Right renal cortex interstitium (tissue), 3 donors: ENCODE measurements at regions not wholly inside any gene's neighbourhood (a gene's known extent, or its start where the extent isn't known, plus 50 kb on each side); places are given as distances from the start of the nearest gene placed in this dataset.
"Not testable (repeated sequence)": the region's sequence is repeated elsewhere in the genome, so short reads cannot be mapped to it uniquely, and the experiment has no call there.

Source experiments
- DNase-seq, 3 donors: peaks; one replicate each; pipeline ENCODE4 v3.0.0-alpha.2; 2013; ENCODE audit warnings: low read depth in 3 of 3, low spot score in 2 of 3

DNA sequence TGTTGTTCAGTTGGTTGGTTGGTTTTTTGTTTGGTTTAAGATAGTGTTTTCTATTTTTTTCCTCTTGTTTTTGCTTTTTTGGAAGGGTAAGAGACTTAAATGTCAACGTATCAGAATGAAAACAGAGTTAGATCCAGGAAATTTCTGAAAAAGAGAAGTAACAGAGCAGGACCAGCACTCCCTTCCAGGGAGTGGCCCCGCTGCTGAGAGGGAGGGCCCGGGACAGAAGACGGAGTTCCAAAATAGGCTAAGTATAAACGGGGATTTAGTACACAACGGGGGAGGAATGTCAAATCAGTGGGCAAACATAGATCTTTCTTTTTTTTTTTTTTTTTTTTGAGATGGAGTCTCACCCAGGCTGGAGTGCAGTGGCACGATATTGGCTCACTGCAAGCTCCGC, 92.7 kb upstream of the RUFY1 start:
- DNase-seq: no peak

DNA sequence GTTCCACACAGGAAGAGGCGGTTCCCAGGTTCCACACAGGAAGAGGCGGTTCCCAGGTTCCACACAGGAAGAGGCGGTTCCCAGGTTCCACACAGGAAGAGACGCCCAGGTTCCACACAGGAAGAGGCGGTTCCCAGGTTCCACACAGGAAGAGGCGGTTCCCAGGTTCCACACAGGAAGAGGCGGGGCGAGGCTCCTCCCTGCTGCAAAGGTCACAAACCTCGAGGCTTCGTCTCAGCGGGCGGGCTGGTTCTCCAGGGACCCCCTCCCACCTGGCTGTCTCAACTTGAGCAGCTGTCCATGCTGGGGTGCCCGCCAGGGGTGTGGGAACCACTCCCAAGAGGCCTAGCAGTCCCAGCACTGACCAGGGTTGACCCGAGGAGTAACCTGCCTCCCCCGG, 94.3 kb upstream of the RUFY1 start:
- not testable (repeated sequence) for DNase-seq

DNA sequence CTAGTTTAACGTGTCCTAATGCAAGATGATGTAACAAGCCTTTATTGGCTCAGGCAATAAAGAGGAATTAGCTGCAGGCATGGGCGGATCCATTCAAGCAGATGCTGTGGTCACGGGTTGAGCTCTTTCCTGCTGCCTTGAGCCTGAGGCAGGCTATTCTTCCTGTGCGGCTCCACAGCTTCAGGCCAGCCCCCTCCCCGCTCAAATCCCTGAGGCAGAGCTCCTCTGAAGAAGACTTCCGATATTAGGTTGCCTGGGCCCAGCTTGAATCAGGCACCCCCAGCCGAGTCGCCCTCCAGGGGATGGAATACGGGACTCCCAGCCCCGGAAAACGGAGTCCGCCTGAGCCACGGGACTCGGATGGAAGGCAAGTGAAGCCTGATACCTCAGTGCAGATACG, 95.0 kb upstream of the RUFY1 start:
- DNase-seq: no peak

DNA sequence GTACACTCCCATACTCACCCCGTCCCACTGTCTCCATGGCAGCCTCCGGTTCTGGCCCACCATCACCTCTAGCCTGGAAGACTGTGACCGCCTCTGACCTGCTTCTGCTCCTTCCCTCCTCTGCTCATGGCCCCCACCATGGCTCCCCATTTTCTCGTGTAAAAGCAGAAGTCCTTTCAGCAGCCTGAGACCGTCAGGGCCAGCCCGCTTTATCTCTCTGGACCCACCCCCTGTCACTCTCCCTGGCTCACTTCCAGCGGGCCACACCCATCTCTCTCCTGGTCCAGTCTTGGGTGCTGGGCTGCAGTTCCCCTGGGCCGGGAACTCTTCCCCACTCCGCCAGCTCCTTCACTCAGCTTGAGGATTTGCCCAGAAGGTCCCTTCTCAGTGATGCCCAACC, 96.0 kb upstream of the RUFY1 start:
- no peak for DNase-seq

GRCh38 chr5:179453616-179454015, 96.7 kb upstream of the RUFY1 start:
- DNase-seq: no peak

DNA sequence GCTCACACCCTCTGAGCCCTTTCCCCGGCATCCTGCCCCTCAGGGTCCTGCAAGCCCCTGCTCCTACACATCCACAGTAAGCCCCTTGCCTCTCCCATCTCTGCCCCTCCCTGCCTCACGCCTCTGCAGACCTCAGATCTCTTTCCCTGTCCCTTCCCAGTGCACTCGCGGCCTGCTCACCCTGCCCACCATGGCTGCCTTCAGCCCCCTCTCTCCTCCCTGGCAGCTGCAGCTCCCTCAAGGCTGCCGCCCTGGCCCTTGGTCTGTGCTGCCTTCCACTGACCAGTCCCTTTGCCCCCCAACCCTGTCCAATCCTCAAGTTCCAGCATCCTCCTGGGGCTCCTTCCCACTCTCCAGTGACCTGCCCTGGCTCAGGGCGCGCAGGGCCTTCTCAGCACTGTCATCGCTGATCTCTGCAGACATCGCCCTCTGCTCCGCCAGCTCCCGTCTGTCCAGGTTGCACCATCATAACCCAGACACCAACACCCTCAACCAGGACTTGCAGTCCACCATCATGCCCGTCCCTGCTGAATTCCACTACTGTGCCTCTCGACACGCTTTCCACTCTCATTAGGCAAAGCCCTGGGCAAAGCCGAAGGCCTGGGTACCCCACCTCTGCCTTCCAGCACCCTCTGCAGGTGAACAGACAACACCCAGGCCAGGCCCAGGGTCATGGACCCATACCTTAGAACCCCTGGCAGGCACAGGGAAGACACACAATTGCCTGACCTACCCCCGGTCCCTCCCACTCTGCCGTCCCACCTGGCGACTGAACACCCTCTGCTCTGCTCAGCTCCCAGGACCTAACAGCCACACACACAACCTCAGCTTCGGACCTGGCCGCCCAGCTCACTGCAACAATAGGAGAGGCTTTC, 97.8 kb upstream of the RUFY1 start:
- no peak for DNase-seq

DNA sequence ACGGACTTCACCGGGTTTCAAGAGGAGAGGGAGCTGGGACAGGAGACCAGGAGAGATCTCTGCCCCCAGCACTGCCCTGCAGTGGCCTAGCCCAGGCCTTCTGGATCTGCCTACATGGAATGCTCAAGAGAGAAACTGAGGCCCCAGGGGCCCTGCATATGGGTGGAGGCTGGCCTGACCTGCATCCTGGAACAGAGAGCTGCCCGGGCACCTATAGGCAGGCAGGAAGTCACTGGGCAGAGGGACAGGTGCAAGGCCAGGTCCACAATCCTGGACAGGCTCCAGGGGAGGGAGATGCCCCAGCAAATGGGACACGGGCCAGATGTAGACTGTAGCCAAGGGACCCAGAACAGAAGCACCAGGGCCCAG, 98.5 kb upstream of the RUFY1 start:
- DNase-seq: no peak

DNA sequence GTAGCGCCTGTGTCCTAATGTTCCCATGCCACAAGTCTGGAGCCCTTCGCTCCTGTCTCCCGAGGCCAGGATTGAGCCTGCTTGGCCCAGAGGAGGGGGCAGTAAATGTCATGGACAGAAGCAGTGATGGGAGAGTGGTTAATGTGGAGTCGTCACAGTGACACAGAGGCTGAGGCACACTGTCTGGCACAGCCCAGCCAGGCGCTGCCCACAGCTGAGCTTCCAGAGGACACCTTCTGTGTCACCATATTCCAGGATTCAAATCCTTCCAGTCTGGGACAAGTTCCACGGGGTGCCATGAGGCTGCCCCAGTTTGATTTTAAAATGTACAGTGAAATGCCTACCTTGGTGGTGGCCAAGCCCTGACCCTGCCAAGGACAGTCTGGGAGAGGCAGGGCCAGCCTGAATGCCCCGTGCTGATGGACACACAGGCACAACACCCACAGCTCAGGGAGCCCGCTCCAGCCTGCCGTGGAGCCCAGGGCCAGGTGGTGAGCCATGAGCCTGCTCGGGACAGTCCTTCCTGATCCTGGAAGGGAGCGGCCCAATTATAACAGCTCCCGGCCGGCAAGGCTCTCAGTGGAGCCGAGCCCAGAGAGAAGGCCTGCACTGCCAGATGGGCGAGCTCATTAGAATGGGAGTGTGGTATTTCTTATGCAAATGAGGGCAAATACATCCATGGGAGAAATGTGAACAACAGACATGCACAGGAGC, 99.1 kb upstream of the RUFY1 start:
- DNase-seq: no peak

- DNase-seq: not testable (repeated sequence)
Observed at GRCh38 chr5:179449950-179450349, 100.4 kb upstream of the RUFY1 start.

DNA sequence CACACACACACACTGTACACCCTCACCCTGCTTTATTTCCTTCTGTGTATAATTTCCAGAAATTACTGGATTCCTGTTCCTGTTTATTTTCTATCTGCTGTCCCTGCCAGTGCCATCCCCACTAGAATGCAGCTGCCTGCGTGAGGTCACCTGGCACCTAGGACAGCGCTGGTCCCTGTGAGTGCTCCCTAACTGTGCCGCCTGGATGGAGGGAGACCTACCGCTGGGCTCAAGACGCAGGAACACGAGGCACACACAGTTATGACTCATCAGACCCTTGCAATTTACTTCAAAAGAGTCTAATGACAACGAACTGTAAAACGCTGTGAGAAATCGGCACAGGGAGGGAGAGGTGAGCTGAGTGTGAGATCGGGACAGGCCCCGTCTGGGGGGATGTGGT, 102.1 kb upstream of the RUFY1 start:
- DNase-seq: not testable (repeated sequence)

DNA sequence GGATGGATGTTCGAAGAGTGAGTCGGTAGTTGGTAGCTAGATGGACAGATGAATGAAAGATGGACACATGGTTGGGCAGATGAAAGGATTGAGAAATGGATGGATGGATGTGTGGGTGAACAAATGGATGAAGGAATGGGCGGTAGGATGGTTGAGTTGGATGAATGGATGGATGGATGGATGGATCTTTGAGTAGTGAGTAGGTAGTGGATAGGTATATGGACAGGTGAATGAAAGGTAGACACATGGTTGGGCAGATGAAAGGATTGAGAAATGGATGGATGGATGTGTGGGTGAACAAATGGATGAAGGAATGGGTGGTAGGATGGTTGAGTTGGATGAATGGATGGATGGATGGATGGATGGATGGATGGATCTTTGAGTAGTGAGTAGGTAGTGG, 97.0 kb upstream of the ADAMTS2 start:
- not testable (repeated sequence) for DNase-seq

DNA sequence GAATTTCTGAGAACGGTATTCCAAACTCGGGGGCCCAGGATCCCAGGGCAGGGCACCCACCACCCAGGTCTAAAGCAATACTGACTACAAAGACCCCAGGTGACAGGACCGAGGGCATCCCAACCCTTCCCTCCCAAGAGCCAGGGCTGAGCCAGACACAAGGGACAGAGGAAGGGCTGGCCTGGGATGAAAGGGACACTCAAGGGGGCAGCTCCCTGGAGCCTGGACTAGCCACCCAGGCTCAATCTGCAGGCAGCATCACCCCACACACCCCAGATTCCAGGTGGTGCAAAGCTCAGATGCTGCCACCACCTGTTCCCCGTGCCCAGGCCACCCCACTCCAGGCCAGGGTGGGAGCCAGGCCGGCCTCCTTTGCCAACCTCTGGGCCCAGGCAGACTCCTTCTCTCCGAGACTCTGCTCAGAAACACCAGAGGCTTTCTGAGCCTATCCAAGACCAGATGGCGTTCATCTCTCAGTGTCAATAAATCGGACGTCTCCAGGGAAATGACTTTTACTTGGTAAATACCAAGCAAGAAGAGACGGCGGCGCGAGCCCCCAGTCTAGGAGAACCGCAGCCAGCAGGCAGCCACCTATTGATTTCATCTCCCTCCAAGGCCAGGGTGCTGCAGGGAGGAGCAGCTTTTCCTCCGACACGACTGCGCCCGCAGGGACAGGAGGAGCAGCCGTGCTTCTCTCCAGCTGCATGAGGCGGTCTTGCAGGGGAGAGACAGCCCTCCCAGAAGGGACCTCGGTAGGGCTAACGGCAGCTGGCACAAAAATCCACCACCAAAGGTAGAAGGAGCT, 94.1 kb upstream of the ADAMTS2 start:
- DNase-seq: no peak

GRCh38 chr5:179438461-179438860, 93.2 kb upstream of the ADAMTS2 start:
- DNase-seq: no peak

- no peak for DNase-seq
Observed at GRCh38 chr5:179438011-179438441, 92.8 kb upstream of the ADAMTS2 start.

DNA sequence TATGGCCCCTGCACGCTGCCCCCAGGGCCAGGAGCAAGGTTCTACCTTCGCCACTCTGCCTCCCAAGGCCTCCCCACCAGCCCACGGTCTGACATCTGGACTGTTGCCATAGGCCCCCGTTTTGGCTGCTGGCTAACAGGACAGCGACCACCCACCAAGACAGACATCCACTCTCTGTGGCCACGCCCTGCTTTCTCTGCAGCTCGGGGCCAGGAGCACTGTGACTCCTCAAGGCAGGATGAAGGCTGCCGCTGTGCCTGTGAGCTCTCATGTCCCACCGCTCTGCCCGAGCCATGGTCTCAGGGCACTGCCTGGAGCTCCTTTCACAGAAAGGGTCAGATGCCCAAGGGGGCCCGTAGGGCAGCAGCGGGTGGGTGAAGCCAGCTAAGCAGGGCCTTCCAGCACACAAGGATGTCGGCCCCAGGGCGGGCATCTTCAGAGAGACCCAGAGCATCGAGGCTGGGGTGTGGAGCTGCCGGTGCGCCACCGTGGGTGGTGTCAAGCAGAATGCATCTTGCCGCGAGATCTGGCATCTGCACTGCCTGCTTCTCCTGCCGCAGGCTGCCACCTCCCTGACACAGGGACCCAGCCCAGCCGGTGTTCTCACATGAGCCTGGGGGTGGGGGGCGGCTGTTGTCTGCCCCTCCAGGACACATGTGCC, 92.2 kb upstream of the ADAMTS2 start:
- no peak for DNase-seq

DNA sequence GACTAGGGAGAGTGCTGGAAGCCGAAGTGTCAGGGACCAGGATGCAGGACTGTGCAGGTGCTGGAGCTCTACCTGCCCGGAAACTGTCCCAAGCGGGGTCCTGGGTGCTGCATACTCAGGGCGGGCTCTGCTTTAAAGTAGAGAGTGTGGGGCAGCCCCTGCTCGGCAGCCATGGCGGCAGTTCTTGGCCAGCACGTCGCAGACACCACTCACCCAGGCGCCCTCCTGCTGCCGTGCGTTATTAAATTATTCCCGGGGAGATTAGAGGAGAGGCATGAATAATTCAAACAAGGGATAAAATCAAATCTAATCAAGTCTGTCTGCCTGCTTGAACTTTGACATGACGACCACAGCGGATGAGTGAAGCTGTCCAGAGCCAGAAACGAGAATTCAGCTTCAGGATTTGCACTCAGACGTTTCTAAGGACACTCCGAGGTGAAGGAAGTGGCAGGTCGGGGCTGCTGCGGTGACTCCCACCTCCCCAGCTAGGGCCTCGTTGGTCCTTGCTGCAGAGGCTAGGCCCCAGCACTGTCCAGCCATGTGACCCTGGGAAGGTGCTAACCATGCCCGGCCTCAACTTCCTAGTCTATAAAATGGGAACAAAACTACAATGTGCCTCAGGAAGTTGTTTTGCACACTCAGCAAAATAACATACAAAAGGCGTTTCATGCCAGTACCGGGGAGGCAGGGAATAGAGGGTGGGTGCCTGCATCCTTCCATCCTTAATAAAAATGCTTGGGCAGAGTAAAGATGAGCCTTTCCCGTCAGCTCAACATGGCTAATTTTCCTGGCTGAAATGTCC, 91.3 kb upstream of the ADAMTS2 start:
- DNase-seq: no peak

GRCh38 chr5:179435731-179436315, 90.6 kb upstream of the ADAMTS2 start:
- no peak for DNase-seq

- DNase-seq: no peak
Observed at GRCh38 chr5:179435181-179435580, 89.9 kb upstream of the ADAMTS2 start.

DNA sequence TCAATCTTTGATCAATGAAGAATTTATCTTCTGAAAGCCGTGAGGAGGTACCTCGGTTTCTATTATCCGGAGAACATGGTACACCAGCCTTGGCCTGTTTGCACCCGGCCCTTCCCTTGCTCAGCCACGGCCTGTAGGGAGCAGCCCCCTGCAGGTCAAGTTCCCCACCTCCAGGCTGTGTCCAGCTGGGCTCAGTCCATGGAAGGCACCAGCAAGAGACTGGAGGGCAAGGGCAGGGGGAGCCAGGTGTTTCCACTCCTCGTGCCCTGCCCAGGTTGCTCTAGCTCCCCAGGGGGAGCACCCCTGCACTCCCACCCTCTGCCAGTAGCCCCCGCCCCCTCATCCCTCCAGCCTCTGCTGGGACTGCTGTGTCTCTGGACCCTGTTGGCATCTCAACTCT, 87.3 kb upstream of the ADAMTS2 start:
- DNase-seq: no peak
